ENCODE measurements at regions not wholly inside any gene's neighbourhood (a gene's known extent, or its start where the extent isn't known, plus 50 kb on each side); places are given as distances from the start of the nearest gene placed in this dataset.
"Not testable (repeated sequence)": the region's sequence is repeated elsewhere in the genome, so short reads cannot be mapped to it uniquely, and the experiment has no call there.

DNA sequence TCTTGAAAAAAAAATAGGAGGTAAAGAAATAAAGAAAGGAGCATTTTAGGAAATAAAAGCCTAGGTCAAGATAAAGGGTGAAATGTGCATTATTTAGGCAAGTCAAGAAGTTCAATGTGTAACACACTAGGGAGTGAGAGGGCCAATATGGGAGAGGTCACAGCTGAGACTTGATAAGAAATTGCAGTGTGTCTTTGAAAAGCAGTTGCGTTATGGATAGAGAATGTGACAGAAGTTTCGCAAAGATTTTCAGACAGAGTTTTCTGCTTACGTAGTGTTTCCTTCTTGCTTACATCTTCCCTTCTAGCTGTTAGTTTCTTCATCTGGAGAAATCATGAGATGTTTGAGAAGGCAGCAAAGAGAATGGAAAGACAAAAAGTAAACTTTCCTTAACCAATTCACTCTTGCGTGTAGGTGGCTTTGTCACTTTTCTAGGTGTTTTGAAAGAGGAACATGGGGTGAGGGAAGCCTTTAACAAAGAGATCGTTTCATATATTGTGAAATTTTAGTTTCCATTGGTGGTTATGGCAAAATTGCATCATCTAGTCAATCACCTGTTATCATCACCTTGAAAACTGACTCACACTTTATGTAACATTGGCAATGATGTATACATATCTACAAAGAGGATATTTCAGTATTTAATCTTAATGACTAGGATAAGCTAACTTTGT is 975.5 kb downstream of the OLFM4 start:
- no peak for DNase-seq

DNA sequence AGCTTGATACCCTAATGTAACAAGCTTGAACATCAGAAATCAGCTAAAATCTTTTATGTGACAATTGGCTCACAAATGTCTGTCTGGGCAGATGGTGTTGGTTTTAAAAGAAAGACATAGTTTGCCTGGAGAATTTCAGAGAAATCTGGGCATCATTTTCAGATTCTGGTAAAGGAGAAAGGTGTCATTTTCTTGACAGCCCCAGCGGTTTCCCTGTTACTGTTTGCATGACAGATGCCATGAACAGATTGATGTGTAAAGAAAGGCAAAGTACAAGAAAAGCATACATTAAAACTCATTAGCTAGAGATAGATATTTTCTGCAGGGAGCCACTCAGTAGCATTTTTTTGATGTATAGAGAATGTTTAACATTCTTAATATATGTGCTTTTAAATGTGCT is 987.9 kb downstream of the OLFM4 start:
- DNase-seq, result peak; percentile 85

DNA sequence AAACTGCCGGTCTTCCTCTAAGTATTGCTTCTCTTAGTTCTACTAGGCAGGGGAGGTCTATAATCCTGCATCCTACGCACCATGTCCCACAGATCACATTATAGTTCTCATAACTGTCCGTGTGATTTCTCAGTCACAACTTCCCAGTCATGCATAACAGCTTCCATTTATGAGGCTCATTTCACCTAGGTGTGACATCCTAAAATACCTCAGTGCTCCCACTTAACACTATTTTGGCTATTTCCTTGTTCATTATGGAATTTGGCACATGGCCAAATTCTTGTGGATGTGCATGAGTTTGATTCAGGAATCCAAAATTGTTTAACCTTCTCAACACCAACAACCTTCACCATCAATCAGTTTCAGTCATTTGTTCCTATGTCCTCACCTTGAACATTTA is 989.9 kb downstream of the OLFM4 start:
- no peak for DNase-seq

DNA sequence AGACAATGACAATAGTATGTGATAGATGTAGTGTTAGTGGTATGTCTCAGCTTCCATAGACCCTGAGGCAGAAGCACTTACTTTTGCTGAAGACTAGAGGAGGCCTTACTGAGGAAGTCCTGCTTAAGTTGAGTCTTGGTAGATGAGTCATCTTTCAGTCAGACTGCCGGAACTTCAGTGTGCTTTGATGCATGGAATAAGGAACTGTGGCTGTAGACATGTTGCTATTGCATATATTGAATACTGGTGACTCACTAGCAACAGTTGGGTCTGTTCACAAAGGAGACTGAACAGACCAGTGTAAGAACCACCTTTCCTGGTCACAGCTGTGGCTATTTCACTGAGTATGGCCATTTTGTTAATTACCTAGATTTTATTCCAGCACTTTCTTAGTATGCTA is 1000.6 kb downstream of the OLFM4 start:
- DNase-seq, result peak; percentile 34

DNA sequence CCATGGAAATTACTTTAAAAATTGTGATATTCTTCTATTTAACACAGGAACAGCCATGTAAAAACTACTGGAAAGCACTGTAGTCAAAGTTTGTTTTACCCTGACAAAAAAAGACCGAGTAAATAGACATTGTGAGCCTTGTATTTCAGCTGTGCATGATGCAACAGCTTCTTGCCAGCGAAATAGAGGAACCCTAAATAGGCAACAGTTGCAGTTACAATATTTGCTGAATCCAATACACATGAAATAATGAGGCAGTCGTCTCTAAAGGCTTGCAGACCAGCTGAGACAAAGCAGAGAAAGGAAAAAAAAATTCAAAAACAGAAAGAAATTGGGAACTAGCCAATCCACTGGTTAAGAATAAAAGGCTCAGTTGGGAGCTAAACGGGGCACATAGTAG is 1001.1 kb downstream of the OLFM4 start:
- DNase-seq, result peak; percentile 10

DNA sequence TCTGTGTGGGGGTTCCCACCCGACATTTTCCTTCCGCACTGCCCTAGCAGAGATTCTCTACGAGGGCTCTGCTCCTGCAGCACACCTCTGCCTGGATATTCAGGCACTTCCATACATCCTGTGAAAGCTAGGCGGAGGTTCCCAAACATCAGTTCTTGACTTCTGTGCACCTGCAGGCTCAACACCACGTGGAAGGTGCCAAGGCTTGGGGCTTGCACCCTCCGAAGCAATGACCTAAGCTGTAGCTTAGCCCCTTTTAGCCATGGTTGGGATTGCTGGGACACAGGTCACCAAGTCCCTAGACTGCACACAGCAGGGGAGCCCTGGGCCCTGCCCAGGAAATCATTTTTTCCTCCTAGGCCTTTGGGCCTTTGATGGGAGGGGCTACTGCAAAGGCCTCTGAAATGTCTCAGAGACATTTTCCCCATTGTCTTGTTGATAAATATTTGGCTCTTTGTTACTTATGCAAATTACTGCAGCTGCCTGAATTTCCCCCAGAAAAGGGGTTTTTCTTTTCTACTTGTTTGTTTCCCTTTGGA is 1004.8 kb downstream of the OLFM4 start:
- no peak for DNase-seq

DNA sequence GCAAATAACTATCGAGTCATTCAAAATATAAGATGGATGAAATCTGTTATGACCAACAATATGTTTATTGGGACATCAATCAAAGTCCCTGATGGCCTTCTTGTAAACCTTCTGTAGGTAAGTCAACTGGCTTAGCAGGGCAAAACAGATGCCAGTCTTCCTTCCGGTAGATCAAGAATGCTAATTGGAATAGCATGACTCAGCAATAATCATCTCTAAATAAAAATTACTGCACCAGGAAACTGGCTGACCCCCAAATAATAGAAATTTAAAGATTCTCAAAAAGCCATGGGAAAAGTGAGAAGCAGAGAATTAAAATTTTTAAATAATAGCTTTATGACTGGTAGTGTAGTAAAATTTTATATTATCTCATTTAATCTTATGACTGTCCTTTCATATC is 1005.4 kb downstream of the OLFM4 start:
- DNase-seq, result no peak

DNA sequence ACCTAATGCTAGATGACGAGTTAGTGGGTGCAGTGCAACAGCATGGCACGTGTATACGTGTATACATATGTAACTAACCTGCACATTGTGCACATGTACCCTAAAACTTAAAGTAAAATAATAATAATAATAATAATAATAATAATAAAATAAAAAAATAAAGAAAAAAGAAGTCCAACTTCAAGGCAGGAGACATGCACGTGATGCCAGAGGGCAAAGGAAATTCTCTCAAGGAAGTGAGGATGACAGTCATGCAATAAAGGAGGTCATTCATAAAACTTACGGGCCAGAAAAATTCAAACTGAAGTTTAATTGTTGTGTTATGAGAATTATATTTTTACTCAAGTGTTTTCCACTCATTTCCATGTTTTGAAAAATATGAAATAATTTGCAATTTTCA is 1028.8 kb downstream of the OLFM4 start:
- not testable (repeated sequence) for DNase-seq

DNA sequence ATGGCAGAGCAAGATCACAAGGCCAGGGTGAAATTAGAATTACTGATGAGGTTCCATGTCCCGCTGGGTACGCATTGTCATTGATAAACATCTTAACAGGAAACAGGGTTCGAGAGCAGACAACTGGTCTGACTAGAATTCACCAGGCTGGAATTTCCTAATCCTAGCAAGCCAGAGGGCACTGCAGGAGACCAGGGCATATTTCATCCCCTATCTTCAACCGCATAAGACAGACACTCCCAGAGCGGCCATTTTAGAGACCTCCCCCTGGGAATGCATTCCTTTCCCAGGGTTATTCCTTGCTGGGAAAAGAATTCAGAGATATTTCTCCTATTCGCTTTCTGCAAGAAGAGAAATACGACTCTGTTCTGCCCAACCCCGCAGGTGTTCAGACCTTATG is 1041.3 kb downstream of the OLFM4 start:
- not testable (repeated sequence) for DNase-seq

DNA sequence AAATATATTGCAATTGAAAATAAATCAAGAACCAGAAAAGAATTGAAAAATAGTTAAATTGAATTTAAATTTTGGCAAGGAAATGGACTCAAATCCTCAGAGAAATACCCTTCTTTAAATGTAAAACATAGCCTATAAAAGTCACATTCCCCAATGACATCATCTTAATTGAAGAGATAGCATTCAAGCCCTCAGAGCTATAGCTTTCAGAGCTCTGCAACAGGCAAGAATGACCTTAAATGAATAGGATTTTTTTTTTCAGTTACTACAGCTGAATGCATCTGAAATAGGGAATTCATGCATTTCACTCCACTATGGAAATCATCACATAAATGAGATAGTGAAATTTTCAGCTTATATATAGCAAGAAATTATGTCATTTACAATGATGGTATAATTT is 1049.0 kb downstream of the OLFM4 start:
- no peak for DNase-seq

DNA sequence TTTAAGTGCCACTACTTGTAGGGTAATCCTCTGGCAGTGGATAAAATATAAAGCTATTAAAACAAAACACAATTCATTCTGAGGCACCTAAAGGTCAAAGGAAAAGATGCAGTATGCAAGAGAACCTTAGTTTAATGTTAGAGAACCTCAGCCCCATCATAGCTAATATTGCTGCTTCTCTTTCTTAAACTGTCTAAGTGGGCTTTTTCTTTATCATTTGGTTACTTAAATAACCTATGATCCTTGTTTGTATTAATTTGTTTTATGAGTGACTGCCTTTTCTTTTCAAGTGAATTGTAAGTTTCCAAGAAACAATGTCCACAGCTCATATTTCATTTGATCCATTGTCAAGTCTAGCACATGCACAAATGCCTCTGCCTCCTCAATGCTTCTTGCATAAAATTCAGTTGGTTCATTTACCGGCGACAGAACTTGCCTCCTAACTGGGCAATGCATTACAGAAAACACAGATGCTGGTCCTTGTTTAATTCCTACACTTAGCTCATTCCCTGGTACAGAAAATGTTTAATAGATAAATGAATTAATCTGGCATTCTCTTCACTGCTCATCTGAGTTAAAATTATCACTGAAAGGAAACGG is 1049.8 kb downstream of the OLFM4 start:
- DNase-seq, result peak; percentile 25

DNA sequence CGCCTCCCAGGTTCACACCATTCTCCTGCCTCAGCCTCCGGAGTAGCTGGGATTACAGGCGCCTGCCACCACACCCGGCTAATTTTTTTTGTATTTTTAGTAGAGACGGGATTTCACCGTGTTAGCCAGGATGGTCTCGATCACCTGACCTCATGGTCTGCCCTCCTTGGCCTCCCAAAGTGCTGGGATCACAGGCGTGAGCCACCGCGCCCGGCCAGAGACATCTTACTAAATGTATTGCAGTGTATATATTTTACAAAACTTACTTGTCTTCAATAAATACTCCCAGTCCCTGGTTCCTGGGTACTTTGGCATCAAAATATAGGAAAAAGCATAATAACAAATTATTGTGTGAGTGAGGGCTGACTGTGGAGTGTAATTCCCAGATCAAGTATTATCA is 1053.7 kb downstream of the OLFM4 start:
- not testable (repeated sequence) for DNase-seq

DNA sequence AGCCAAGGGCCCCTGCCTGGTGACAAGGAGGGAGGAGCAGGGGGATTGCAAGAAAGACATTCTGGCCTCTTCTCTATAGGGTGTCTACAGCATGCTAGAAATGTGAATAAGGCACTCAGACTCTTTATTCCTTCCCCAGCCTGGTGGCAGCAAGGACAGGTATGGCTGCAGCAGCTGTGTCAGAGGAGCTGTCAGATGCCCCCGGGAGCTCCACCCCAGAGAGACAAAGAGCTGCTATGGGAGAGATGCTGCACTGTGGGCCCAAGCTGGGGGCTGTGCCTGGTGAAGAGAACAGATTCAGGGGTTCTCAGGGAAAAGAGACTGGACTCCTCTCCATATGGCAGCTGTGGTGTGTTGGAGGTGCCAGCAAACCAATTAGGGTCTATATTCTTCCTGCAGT is 1063.3 kb downstream of the OLFM4 start:
- no peak for DNase-seq

DNA sequence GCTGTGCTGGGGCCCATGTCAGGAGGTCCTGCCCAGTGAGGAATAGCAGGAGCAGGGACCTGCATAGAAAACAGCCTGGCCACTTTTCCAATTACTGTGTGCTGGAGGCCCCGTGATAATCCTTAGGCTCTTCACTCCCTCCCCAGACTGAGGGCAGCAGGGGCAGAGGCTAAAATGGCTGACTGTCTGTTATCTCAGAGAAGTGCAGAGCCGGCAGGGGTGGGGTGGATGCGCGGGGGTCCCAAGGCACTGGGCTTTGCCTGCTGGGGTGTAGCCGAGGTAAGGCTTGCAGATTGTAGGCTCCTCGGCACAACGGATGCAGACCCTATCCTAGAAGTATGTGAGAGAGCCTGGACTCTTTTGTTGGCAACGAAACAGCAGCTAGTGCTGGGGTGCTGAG is 1064.1 kb downstream of the OLFM4 start:
- no peak for DNase-seq

DNA sequence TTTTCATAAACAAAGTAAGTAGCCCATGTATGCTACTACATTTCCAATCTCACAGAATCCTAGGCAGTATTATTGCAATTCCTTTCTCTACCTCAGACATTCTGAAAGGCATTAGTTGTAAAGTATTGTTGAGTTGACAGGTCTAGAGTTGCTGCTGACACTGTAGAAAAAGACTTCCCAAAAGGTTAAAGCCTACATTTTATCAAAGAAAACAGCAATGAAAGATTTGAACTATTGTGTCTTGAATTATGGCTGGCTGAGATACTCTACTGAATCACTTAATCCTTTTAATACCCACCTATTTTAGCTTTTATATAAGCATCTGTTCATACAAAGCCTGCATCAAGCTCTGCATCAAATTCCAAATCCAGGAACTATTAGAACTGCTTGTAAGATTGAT is 1082.0 kb downstream of the OLFM4 start:
- no peak for DNase-seq

DNA sequence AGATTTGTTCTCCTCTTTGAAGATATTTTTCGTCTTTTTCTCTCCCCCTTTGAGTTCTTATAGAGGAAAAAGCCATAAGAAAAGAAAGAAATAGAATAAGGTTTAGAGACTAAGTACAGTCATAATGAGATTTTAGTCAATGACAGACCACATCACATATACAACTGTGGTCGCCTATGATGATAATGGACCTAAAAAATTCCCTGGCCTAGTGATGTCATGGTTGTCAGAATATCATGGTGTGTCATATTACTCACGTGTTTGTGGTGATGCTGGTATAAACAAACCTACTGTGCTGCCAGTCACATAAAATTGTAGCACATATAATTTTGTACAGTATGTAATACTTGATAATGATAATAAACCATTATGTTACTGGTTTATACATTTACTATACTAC is 1096.1 kb downstream of the OLFM4 start:
- no peak for DNase-seq

DNA sequence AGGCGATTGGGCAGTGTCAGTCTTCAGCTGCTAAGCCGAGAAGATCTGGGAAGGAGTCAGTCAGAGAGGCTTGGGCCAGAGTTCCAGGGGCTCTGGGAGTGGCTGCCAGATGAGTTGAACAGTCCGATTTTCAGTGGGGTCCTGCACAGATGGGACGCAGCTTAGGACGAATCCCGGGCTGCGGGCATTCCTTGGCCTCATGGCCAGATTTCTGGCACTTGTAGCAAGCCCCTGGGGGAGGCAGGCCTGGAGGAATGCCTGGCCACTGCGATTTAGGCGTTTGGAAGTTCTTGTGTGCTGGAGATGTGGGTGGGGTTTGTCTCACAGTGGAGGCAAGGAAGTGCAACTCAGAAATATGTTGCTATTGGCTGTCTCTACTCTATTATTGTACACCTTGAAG is 1102.3 kb downstream of the OLFM4 start:
- not testable (repeated sequence) for DNase-seq

DNA sequence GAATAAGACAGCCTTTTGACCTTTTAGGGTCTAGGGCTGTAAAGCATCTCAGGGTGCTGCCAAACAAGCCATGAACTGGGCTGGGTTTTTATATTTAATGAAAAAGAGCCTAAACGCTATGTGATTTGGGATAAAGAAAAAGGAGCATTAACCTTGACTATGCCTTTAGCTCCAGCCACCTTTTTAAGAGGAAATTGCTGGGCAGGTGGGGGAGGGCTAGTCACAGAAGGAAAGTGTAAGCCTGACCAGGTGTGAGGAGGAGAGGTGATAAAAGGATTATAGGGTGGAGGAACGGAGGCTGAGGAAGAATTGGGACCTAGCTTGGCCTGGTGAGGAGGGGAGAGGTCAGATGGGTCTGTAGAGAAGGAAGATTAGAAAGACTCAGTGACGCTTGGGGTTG is 1102.8 kb downstream of the OLFM4 start:
- not testable (repeated sequence) for DNase-seq

DNA sequence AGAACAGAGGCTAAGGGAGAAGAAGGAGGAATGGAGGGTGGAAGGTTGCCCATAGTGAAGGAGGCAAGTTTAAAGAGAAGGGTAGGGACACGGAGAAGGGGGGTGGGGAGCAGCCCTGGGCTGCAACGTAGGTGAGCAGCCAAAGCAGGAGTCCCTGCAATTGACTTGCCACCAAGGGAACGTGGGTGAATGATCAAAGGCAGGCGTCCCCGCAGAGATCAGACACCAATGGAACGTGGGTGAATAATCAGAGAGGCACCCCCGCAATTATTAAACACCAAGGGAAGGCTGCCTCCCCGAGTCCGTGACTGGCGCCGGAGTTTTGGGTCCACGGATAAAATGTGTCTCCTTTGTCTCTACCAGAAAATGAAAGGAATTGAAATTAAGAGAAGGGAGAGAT is 1103.5 kb downstream of the OLFM4 start:
- DNase-seq, result not testable (repeated sequence)

DNA sequence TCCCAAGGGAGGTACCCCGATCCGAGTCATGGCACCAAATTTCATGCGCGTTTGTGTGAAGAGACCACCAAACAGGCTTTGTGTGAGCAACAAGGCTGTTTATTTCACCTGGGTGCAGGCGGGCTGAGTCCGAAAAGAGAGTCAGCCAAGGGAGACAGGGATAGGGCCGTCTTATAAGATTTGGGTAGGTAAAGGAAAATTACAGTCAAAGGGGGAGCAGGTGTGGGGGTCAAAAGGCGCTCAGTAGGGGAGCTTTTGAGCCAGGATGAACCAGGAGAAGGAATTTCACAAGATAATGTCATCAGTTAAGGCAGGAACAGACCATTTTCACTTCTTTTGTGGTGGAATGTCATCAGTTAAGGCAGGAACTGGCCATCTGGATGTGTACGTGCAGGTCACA is 1104.1 kb downstream of the OLFM4 start:
- DNase-seq, result not testable (repeated sequence)

DNA sequence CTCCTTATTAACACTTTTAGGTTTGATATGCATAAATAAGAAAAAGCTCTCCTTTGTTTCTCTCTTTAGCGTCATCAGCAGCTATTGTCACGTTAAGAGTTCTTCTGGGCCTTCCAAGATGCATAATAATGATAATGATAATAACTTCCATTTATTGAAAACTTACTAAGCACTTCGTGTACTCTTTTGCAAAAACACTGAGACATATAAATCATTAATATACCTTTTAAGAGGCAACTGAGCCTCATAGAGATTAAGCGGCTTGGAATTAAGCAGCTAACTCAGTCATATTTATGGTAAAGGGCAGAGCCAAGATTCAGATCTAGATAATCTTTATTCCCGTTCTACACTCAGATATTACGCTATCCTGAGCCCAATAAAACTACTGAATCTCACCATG is 1105.1 kb downstream of the OLFM4 start:
- no peak for DNase-seq

DNA sequence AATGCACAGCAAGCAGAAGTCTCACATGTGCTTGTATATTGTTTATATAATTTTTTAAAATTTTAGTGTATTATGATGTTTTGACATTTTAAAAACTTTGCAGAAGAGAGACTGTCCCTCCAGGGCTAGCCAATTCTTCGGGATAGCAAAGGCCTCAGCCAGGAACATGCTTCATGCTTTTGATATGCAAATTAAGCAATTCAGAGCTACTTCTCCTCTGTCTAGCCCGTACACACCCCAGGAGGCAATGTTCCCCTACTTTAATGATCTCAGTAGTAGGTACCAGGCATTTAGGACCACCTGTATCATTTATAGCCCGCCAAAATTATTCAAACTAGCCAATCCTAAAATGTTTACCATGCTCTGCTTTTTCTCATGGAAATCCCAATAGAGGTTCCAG is 1116.2 kb downstream of the OLFM4 start:
- DNase-seq, result no peak

DNA sequence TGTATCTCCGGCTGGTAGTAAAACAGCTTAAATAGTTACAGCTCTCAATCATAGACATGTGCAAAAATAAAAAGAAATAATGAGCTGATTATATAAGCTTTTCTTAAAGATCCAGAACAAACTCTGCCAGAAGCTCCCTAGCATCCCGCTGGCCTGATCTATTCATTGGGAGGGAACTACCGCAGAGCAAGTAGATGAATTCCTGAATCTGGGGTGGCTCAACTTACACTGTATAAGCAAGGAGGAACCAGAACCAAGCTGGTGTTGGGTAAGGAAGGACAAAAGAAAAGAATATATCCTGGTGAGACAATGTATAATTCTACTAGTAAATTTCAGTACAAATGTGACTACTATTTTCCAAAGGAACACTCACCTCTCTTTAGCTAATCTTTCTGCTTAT is 1122.2 kb downstream of the OLFM4 start:
- no peak for DNase-seq

DNA sequence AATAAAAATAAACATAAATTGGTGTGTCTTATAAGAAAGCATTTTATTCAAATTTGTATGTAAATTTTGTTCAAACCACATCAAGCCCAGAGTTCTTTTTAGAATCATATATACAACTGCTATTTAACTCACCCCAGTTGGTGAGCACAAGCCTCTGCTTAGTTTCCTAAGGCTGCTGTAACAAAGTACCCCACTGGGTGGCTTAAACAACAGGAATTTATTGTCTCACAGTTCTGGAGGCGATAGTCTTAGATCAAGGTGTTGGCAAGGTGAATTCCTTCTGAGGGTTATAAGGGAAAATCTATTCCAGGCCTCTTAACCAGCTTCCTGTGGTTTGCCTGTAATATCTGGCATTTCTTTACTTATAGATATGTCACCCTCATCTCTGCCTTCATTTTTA is 1133.5 kb downstream of the OLFM4 start:
- no peak for DNase-seq
